Umbilical cord (tissue), 1 donor: ENCODE measurements at regions not wholly inside any gene's neighbourhood (a gene's known extent, or its start where the extent isn't known, plus 50 kb on each side); places are given as distances from the start of the nearest gene placed in this dataset.
"Not testable (repeated sequence)": the region's sequence is repeated elsewhere in the genome, so short reads cannot be mapped to it uniquely, and the experiment has no call there.

ENCODE experiments used
- DNase-seq: peaks from one replicate; pipeline ENCODE4 v3.0.0-alpha.2; 2015; ENCODE audit warnings: low spot score

DNA sequence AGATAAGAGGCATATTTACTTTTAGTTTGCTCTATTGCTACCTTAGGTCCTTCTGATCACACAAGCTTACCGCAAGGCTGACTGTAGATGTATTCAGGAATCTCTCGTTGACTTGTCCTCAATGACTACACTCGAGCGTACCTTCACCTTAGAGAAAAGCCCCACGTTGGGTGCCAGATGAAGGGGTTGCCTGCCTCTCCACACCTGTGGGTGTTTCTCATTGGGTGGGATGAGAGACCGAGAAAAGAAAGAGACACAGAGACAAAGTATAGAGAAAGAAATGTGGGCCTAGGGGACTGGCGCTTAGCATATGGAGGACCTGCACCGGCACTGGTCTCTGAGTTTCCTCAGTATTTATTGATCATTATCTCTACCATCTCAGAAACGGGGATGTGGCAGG lies 51.8 kb downstream of the ASCL4 start:
- no peak for DNase-seq

DNA sequence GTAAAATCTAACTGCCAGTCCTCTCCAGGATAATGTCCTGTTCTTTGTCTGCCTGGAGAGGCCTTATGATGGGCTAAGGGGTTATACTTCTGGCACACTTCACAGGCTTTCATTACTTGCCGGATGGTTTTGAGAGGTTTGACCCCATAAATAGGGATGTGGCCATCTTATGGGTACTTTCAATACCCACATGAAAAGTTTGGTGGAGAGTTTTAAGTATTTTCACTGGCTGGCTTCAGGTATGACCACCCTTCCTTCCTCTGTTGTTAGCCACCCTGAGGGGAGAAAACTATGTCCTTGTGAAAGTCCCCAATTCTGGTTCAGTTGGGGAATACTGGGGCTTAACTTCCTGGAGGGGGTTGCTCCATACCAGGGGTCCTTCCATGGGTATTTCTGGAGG lies 54.8 kb downstream of the ASCL4 start:
- DNase-seq, result no peak

GRCh38 chr12:107832441-107832840 lies 57.9 kb downstream of the ASCL4 start:
- no peak for DNase-seq

- DNase-seq, result no peak
Measured at GRCh38 chr12:107840186-107840585, 65.7 kb downstream of the ASCL4 start.

DNA sequence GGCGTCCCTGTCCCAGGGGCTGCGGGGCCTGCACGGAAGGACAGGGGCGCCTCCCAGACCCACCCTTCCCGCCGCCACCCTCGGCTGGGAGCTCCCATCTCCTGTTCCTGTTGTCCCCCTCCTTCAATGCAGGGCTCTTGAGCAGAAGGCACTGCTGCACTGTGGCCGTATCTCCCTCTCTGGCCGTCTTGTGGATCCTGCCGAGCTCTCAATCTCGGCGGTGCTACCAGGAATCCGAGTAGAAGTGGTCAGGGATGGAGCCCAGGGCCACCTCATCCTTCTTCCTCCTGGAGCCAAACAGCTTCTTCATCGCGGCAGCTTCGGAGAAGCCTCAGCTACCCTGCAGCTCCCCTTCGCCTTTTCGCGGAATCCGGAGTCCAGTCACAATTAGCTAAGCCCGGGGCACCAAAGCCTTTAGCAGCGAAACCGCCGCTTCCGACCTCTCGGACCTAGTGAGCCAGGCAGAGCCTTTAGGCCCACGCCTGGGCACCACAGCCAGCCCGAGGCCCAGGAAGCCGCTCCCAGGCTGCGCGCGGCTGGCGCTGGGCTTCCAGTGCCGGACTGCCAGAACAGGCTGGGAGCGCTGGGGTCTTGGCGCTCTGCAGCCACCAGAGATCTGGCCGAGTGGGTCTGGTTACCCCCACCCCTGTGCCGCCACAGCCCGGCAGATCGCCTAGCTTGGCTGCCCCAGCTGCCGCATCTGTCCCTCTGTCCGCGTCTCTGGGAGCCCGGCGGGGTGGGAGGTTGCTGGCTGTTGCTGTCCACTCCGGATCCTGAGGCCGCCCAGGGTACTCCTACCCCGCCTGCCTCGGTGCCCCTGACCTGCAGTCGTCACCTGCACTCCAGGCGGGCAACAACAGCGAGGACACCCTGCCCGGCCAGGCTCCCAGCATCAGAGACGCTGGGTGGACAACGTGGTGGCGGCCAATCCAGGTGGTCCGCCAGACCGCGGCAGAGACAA lies 69.1 kb downstream of the ASCL4 start:
- DNase-seq, result peak; percentile 7

GRCh38 chr12:107844312-107844921 lies 69.9 kb downstream of the ASCL4 start:
- no peak for DNase-seq

DNA sequence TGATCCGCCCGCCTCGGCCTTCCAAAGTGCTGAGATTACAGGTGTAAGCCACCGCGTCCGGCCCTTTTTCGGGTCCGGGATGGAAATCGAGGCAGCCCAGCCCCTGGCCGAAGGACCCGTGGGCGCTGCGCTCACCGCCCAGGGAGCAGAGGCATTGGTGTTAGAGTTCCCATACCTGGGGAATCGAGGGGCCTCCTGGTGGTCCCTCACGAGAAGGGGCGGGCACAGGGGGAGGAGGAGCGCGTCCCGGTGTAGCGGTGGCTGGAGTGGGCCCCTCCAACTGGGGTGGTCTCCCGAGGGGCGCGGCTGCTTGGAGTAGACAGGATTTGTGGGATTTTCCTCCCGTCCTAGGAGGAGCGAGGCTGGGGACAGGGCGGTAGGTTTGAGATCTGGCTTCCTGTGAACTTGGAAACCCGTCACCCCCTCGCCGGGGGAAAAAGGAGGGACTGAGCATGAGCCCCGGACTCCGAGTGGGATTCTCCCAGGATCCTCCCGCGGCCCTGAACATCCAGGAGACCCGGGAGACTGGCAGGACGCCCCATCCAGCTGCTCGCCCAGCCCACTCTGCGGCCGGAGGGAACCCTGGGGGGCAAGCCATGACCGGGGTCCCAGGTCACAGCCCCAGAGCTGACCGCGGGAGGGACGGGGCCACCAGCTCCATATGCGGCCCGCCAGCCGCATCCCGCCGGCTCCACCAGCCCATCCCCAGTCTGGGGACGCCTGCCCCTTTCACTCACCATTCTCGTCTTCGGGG lies 70.9 kb downstream of the ASCL4 start:
- DNase-seq, result no peak

DNA sequence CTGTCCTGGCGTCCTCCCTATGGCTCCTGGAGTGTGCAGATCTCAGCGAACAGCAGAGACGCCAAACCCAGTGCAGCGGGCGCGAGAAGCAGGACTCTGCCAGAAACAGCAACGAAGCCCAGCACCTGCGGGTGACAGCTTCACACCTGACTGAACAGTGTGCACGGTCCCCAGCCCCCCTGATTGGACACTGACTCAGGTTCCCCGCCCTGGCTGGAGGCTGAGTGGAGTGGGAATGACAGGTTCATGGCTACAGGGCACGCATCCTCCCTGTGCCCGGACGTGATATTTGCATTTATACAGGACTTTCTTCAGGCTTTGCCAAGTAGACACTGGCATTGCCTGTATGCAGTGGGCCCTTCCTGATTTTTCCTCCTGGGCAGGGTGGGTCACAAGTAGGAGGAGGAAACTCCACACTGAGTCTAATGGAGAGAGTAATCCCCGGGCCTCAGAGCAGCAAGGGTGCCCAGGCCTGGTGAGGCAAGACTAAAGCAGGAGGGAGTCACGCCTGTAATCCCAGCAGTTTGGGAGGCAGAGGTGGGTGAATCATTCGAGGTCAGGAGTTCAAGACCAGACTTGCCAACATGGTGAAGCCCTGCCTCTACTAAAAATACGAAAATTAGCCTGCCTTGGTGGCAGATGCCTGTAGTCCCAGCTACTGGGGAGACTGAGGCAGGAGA lies 71.6 kb downstream of the ASCL4 start:
- DNase-seq, result no peak

DNA sequence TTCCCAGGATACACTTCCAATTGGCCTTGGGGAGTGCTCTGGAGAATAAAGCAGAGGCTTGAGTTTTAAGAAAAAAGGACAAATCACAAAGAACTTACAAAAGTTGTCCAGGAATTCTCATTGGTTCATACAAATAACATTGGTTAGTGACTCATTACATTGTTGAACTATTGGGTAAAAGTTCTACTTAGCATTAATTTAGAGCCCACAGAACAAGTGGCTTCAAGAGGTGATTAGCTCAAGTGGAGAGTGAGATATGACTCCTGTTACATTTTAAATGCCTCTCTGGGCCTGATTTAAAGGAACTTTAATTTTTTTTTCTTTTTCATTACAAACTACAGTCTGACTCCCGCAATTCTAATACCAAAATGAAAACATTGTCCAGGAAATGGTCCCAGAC lies 72.9 kb downstream of the ASCL4 start:
- DNase-seq, result no peak

- no peak for DNase-seq
Measured at GRCh38 chr12:107847830-107848229, 73.3 kb downstream of the ASCL4 start.

DNA sequence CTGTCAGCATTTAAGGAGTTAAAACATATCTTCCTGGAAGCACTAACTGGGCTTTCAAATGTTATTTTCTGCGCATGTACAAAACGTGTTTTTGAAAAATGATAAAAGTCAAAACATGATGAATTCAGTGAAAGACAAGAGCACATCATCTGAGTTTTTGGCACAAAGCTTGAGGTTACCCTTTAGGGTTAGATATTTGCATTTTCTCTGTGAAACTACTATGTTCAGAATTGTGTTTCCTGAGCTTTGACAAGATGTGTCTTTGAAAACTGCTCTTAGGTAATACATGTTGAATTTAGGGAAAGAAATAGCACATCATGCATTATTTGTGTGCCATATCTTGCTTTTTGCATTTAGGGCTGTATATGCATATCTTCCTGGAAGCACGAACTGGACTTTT lies 79.0 kb downstream of the ASCL4 start:
- DNase-seq, result no peak

DNA sequence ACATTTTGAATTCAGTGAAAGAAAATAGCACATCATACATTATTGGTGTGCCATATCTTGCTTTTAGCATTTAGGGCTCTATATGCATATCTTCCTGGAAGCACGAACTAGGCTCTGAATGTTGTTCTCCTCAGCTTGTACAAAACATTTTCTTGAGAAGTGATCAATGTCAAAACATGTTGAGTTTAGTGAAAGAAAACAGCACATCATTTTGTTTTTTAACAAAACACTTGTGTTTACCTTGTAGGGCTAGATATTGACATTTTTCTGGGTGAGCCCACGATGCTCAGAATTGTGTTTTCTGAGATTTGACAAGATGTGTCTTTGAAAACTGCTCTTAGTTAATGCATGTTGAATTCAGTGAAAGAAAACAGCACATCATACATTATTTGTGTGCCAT lies 81.0 kb downstream of the ASCL4 start:
- DNase-seq, result no peak

DNA sequence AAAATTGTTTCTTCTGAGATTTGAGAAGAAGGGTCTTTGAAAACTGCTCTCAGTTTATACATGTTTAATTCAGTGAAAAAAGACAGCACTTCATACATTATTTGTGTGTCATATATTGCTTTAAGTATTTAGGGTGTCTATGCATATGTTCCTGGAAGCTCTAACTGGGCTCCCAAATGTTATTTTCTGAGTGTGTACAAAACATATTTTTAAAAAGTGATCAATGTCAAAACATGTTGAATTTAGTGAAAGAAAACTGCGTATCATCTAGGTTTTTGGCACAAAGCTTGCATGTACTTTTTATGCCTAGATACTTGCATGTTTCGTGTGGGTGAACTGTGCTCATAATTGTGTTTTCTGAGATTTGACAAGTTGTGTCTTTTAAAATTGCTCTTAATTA lies 81.6 kb downstream of the ASCL4 start:
- no peak for DNase-seq

DNA sequence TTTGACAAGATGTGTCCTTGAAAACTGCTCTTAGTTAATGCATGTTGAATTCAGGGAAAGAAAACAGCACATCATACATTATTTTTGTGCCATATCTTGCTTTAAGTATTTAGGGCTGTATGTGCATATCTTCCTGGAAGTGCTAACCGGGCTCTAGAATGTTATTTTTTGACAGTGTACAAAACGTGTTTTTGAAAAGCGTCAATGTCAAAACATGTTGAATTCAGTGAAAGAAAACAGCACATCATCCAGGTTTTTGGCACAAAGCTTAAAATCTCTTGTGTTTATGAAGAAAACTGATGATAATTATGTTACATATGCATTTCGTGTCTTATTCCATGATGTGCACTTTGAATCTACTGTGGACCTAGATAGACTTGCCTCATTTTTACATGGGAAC lies 82.7 kb downstream of the ASCL4 start:
- DNase-seq, result no peak

DNA sequence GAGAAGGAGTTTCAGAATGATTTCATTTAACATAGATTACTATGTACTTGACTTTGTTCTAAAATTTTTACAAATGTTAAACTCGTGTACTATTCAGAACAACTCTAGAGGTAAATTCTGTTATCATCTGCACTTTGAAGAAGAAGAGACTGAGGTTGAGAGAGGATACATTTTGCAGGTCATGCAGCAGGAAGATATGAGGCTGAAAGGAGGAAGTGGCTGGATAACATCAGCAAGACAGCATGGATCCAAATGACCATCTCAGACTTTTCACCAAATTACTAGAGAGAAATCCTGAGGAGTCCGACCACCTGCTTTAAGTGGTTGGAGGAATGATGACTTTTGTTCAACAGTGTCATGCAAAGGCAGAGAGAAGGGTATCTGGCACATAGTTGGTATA lies 84.9 kb downstream of the ASCL4 start:
- DNase-seq, result no peak

DNA sequence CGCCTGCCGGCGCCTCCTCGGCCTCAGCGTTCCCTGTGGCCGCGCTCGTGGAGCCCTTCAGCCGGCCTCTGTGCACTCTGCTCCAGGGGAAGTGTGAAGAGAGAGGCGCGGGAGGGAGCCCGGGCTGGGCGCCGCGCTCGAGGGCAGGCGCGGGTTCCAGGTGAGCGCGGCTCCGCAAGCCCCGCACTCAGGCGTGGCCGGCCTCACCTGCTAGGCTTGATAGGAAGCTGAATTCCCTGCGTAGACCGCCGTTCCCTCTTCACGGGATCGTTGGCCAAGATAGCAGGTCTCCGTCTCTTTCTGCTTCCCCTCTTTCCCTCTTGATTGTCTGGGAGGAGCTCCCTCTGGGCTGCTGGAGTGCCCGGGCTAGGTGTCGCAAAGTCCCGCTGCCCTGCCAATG lies 89.7 kb downstream of the ASCL4 start:
- DNase-seq, result no peak

DNA sequence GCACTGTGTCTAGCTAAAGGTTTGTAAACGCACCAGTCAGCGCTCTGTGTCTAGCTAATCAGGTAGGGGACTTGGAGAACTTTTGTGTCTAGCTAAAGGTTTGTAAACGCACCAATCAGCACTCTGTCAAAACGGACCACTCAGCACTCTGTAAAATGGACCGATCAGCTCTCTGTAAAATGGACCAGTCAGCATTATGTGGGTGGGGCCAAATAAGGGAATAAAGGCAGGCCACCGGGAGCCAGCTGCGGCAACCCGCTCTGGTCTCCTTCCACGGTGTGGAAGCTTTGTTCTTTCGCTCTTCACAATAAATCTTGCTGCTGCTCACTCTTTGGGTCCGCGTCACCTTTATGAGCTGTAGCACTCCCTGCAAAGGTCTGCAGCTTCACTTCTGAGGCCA lies 90.2 kb downstream of the ASCL4 start:
- not testable (repeated sequence) for DNase-seq

- DNase-seq, result no peak
Measured at GRCh38 chr12:107873223-107873622, 98.7 kb downstream of the ASCL4 start.

DNA sequence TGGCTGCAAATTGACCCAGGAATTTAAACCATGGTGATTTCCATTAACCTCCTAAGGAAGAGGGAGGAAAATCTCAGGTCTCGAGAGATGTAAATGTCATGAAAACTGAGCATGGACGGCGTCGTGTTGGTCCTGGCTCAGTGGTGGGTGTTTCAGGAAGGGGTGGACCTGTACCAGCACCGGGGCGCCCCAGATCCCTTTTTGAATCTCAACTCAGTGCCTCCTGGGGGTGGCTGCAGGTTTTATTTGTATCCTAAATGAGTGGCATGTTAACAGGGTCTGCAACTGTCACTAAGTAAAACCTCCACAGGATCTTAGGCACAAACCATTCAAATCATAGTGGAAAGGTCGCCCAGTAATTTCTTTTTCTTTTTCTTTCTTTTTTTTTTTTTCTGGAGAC lies 101.3 kb downstream of the ASCL4 start:
- DNase-seq, result no peak

- DNase-seq, result peak; percentile 57
Measured at GRCh38 chr12:107884769-107885694, 110.5 kb downstream of the ASCL4 start.

- DNase-seq, result no peak
Measured at GRCh38 chr12:107888789-107889188, 114.3 kb downstream of the ASCL4 start.
